ENCODE measurements at regions not wholly inside any gene's neighbourhood (a gene's known extent, or its start where the extent isn't known, plus 50 kb on each side); places are given as distances from the start of the nearest gene placed in this dataset.

GRCh38 chr5:117103703-117104102 is 529.1 kb upstream of the SEMA6A start:
- no peak overlapping the region for H3K9ac ChIP-seq (replicated peaks; ENCODE audit: extremely low read depth, insufficient read depth, low read length)
- ChIA-PET CTCF (no interaction called here), POLR2A (no interaction called here)
- DNase-seq (ENCODE audit: low read depth, low spot score) (no peak), FAIRE-seq (no peak)
- no peaks in the 10 kb centered on the region for H3K4me1 ChIP-seq (ENCODE audit: control insufficient read depth, extremely low read depth, insufficient read depth, low read length)
- no peak overlapping the region for H3K4me3 ChIP-seq (replicated peaks in 1 of 3; ENCODE audit: insufficient read depth in 1 of 3, low read depth in 1 of 3, low read length in 3 of 3)
- intact Hi-C loops (cut with micrococcal nuclease) (no loop called here), dilution Hi-C loops (cut with MboI; ENCODE audit: extremely low pct_ligation_motif_present, low sequenced_read_pairs) (no loop called here)
- no peak overlapping the region for H3K27ac ChIP-seq (ENCODE audit: insufficient read depth, low read depth, low read length)
- no peak for TF ChIP-seq FOS (IDR thresholded peaks at IDR 0.05; ENCODE audit: borderline replicate concordance, insufficient read depth, low read length)
- no peak for TF ChIP-seq MAX (IDR thresholded peaks at IDR 0.05; ENCODE audit: insufficient read depth, insufficient read length)
- no peak for TF ChIP-seq EZH2 (IDR thresholded peaks at IDR 0.05; ENCODE audit: borderline replicate concordance, low read depth, low read length, severe bottlenecking)
- TF ChIP-seq MYC (IDR thresholded peaks at IDR 0.05; ENCODE audit: low read depth, low read length) = no peak
- no peak for TF ChIP-seq POLR2A (IDR thresholded peaks at IDR 0.05; ENCODE audit: low read depth, low read length)
- no peak for TF ChIP-seq GATA2 (IDR thresholded peaks at IDR 0.05; ENCODE audit: insufficient read depth, insufficient read length, low read depth, low read length)
- no peak for TF ChIP-seq CTCF (IDR thresholded peaks at IDR 0.05; ENCODE audit: extremely low read depth in 1 of 2, insufficient read depth in 1 of 2, low read depth in 1 of 2, low read length in 2 of 2)
- TF ChIP-seq POLR2AphosphoS5 (IDR thresholded peaks at IDR 0.05; ENCODE audit: insufficient read depth, low read depth, low read length) = no peak
- no peak for TF ChIP-seq JUN (IDR thresholded peaks at IDR 0.05; ENCODE audit: borderline replicate concordance, insufficient read depth, insufficient read length, low read depth)
- H3K4me2 ChIP-seq (ENCODE audit: insufficient read depth, low read length) = no peak overlapping the region
- no peaks in the 10 kb centered on the region for H3K27me3 ChIP-seq (ENCODE audit: control insufficient read depth in 2 of 2, insufficient read depth in 2 of 2, low read length in 2 of 2)
- no TSS peak for BruUV-seq (replicated peaks)
- no peaks in the 10 kb centered on the region for H3K9me1 ChIP-seq (replicated peaks; ENCODE audit: control insufficient read depth, extremely low read depth, insufficient read depth, low read length)
- no peaks in the 10 kb centered on the region for H3K79me2 ChIP-seq (ENCODE audit: control insufficient read depth, insufficient read depth, low read length)
- no peaks in the 10 kb centered on the region for H4K20me1 ChIP-seq (replicated peaks; ENCODE audit: control insufficient read depth, extremely low read depth, insufficient read depth, low read length)
- H2AFZ ChIP-seq (ENCODE audit: low read depth, low read length) = no peak overlapping the region
- H3K36me3 ChIP-seq (ENCODE audit: control insufficient read depth in 2 of 2, extremely low read depth in 1 of 2, insufficient read depth in 2 of 2, low read length in 2 of 2) = no peaks in the 10 kb centered on the region
- no peaks in the 10 kb centered on the region for H3K9me3 ChIP-seq (replicated peaks; ENCODE audit: control insufficient read depth, insufficient read depth, low read length)
